GM12878 (cell line): ENCODE measurements at regions not wholly inside any gene's neighbourhood (a gene's known extent, or its start where the extent isn't known, plus 50 kb on each side); places are given as distances from the start of the nearest gene placed in this dataset.

ENCODE experiments used
- ATAC-seq: fragments of 200-7000 bp; cut with Tn5 transposase; 3 replicates; pipeline ENCODE4 v1.9.1; 2020; ENCODE audit warnings: mild to moderate bottlenecking, moderate library complexity
- BruUV-seq: library from RNA; stranded (reverse); fragments of 400-500 nt; replicated peaks from 2 replicates; lab custom pipeline; 2021; lab: Mats Ljungman, UMichigan
- CTCF ChIA-PET: fragments of 300-600 bp; sonication (Branson Sonifier 250); formaldehyde crosslinking; extraction: SDS; loops from one replicate; lab custom pipeline; 2021; ENCODE audit warnings: inconsistent platforms; lab: Yijun Ruan, JAX
- POLR2A ChIA-PET: fragments of 350-600 bp; formaldehyde crosslinking; extraction: SDS; loops from one replicate; lab custom pipeline; 2021; ENCODE audit warnings: inconsistent platforms; lab: Charles Lee
- RAD21 ChIA-PET: fragments of 300-600 bp; sonication (Branson Sonifier 250); formaldehyde crosslinking; loops from one replicate; lab custom pipeline; 2023; ENCODE audit warnings: antibody characterized with exemption; ENCODE audit not compliant: unreplicated experiment; lab: Charles Lee
- SMC1A ChIA-PET: fragments of 300-600 bp; sonication (Branson Sonifier 250); formaldehyde crosslinking; loops from one replicate; lab custom pipeline; 2023; ENCODE audit not compliant: unreplicated experiment, uncharacterized antibody; lab: Charles Lee
- DNase-seq: peaks from one replicate; pipeline ENCODE4 v3.0.0-alpha.2; 2011; ENCODE audit warnings: low read depth, low spot score
- FAIRE-seq: peaks from 3 replicates; lab custom pipeline; 2011; peaks lifted over from hg19 to GRCh38; lab: Jason Lieb, UNC
- H2AFZ ChIP-seq: 2 replicates; pipeline ENCODE4 v1.6.0; 2011; ENCODE audit warnings: low read depth, low read length, control low read depth; ENCODE audit not compliant: control insufficient read depth
- H3K27ac ChIP-seq: 2 replicates; pipeline ENCODE4 v1.5.1; 2011; ENCODE audit warnings: control low read depth; ENCODE audit not compliant: control insufficient read depth, insufficient read depth
- H3K27me3 ChIP-seq, 2 experiments: replicated peaks in 1 of 2; 2 replicates each; pipeline versions ENCODE4 v1.6.0 to v1.6.1; 2011; ENCODE audit warnings: low read length in 1 of 2; ENCODE audit not compliant: control insufficient read depth in 2 of 2, insufficient read depth in 2 of 2
- H3K36me3 ChIP-seq, 2 experiments: 2 replicates each; pipeline ENCODE4 v1.5.1; 2011; ENCODE audit warnings: low read length in 1 of 2; ENCODE audit not compliant: control insufficient read depth in 2 of 2, insufficient read depth in 2 of 2
- H3K4me1 ChIP-seq: 2 replicates; pipeline ENCODE4 v1.6.1; 2011; ENCODE audit warnings: mild to moderate bottlenecking, low read length, moderate library complexity, mixed read lengths; ENCODE audit not compliant: control insufficient read depth, insufficient read depth
- H3K4me2 ChIP-seq: 2 replicates; pipeline ENCODE4 v1.6.0; 2011; ENCODE audit warnings: control low read depth; ENCODE audit not compliant: control insufficient read depth, insufficient read depth
- H3K4me3 ChIP-seq: fragments of 200-600 bp; sonication (generic); 2 replicates; pipeline ENCODE4 v1.5.1; 2016
- H3K79me2 ChIP-seq: 2 replicates; pipeline ENCODE4 v1.6.0; 2011; ENCODE audit warnings: low read length; ENCODE audit not compliant: control insufficient read depth, insufficient read depth
- H3K9ac ChIP-seq: 2 replicates; pipeline ENCODE4 v1.8.0; 2011; ENCODE audit warnings: low read length, control low read depth, mixed read lengths; ENCODE audit not compliant: control insufficient read depth, insufficient read depth
- H3K9me3 ChIP-seq: replicated peaks from 3 replicates; pipeline ENCODE4 v1.5.1; 2011; ENCODE audit warnings: mild to moderate bottlenecking, low read length; ENCODE audit not compliant: control insufficient read depth, insufficient read depth
- H4K20me1 ChIP-seq: 2 replicates; pipeline ENCODE4 v1.6.0; 2011; ENCODE audit not compliant: control insufficient read depth, insufficient read depth
- HSF1 ChIP-seq: fragments of 150-350 bp; IDR thresholded peaks from 2 replicates; pipeline ENCODE4 v1.6.1; 2014; ENCODE audit warnings: mild to moderate bottlenecking, low read depth, low read length
- IRF4 ChIP-seq: IDR thresholded peaks from 2 replicates; pipeline ENCODE4 v1.6.1; 2011; ENCODE audit warnings: low read depth, low read length
- IRF5 ChIP-seq: fragments of 450-650 bp; IDR thresholded peaks from 2 replicates; pipeline ENCODE4 v1.6.1; 2017; ENCODE audit warnings: borderline replicate concordance
- JUNB ChIP-seq: IDR thresholded peaks from 2 replicates; pipeline ENCODE4 v1.6.1; 2016; ENCODE audit warnings: antibody characterized with exemption, mild to moderate bottlenecking
- KDM1A ChIP-seq: fragments of 200-600 bp; sonication (generic); IDR thresholded peaks from 2 replicates; pipeline ENCODE4 v1.6.1; 2016; ENCODE audit warnings: borderline replicate concordance
- PAX8 ChIP-seq: fragments of 450-650 bp; IDR thresholded peaks from 2 replicates; pipeline ENCODE4 v1.6.1; 2017; ENCODE audit warnings: mild to moderate bottlenecking, moderate library complexity
- RAD21 ChIP-seq: IDR thresholded peaks from 2 replicates; pipeline ENCODE4 v1.6.1; 2011; ENCODE audit warnings: mild to moderate bottlenecking, low read depth, low read length, moderate library complexity; ENCODE audit not compliant: insufficient read depth
- TCF3 ChIP-seq: IDR thresholded peaks from 2 replicates; pipeline ENCODE4 v1.6.1; 2012; ENCODE audit warnings: low read depth, mild to moderate bottlenecking, low read length, borderline replicate concordance; ENCODE audit not compliant: insufficient read depth
- YY1 ChIP-seq: IDR thresholded peaks from 2 replicates; pipeline ENCODE4 v1.6.1; 2011; ENCODE audit warnings: low read depth, mild to moderate bottlenecking, low read length
- ZBTB33 ChIP-seq: fragments of 450-650 bp; IDR thresholded peaks from 2 replicates; pipeline ENCODE4 v1.6.1; 2017; ENCODE audit warnings: mild to moderate bottlenecking
- WGBS: methylation state at CpG from one replicate; pipeline ENCODE4 v1.1.6; 2016; ENCODE audit warnings: low lambda C conversion rate; ENCODE audit not compliant: insufficient replicate concordance, insufficient coverage; ENCODE audit errors: missing lambda C conversion rate; 5-methylcytosine and 5-hydroxymethylcytosine counted together
- in situ Hi-C: fragments of 300-500 bp; cut with MboI; formaldehyde crosslinking; loops from 9 replicates; pipeline ENCODE4 v1.14.3; 2018; ENCODE audit warnings: mixed read lengths
- intact Hi-C: fragments of 100-400 bp; cut with micrococcal nuclease; formaldehyde crosslinking; loops from one replicate; pipeline ENCODE4 v1.14.2; 2022; ENCODE audit not compliant: unreplicated experiment

- TF ChIP-seq ZBTB33: no peak
- TF ChIP-seq HSF1: no peak
- no peak for TF ChIP-seq IRF5
- TF ChIP-seq IRF4: no peak
- no peak for TF ChIP-seq KDM1A
- no peak for TF ChIP-seq PAX8
- TF ChIP-seq RAD21: no peak
Measured at GRCh38 chr4:166535865-166536264, 662.8 kb downstream of the TLL1 start (continued).

- Histone ChIP-seq H3K4me2 (no peak overlapping the region), H3K27ac (no peak overlapping the region), H2AFZ (no peak overlapping the region), H3K27me3 (no peaks in the 10 kb centered on the region), H3K4me3 (no peak overlapping the region), H4K20me1 (no peaks in the 10 kb centered on the region), H3K9me3 (no peaks in the 10 kb centered on the region), H3K36me3 (no peaks in the 10 kb centered on the region), H3K4me1 (no peaks in the 10 kb centered on the region), H3K9ac (no peak overlapping the region), H3K79me2 (no peaks in the 10 kb centered on the region)
- in situ Hi-C loops: no loop called here
- ATAC-seq (no peak), DNase-seq (no peak), FAIRE-seq (no peak)
- 55% methylated on average over 2 of the region's 2 CpGs for WGBS
- RAD21 ChIA-PET: no interaction called here
- SMC1A ChIA-PET: interaction anchor here (0.7 kb wide), 1 partner anchor 52 kb away, joined by 3 read pairs; no protein-coding TSS in a partner anchor
- BruUV-seq: no TSS peak
- POLR2A ChIA-PET: no interaction called here
- intact Hi-C loops: no loop called here
- TF ChIP-seq JUNB (no peak), YY1 (no peak), TCF3 (no peak)
- CTCF ChIA-PET: no interaction called here
Measured at GRCh38 chr4:166538491-166539005, 665.5 kb downstream of the TLL1 start.
